GM21360 (cell line): ENCODE measurements at regions not wholly inside any gene's neighbourhood (a gene's known extent, or its start where the extent isn't known, plus 50 kb on each side); places are given as distances from the start of the nearest gene placed in this dataset.
A peak's percentile ranks its signal among the peaks of the same experiment; 100 is the strongest.

Experiments
- ATAC-seq: cut with Tn5 transposase; IDR thresholded peaks from one replicate; pipeline ENCODE4 v1.9.1; 2021; ENCODE audit warnings: mild to moderate bottlenecking, moderate library complexity; ENCODE audit not compliant: unreplicated experiment

- no peak for ATAC-seq
These were observed 544.0 kb upstream of the ZWINT start for GRCh38 chr10:56905051-56905450.

- no peak for ATAC-seq
These were observed 541.5 kb upstream of the ZWINT start for GRCh38 chr10:56902554-56902953.

DNA sequence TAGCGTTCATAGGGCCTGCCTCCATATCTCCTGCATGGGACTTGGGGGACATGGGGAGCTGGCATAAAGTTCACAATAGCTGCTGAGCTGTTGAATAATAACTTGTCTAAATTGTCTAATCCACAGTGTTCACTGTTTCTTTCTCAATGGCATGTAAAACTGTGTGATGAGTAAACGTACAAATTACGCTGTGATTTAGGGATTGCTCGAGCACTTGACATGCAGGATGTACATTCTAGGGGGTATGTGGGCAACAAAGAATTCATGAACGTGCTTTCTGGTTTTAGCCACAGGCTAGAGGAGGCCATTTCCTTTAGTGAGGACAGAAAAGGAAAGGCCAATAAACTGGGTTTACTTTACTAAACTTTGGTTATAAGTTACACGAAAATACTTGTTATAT is 534.2 kb upstream of the ZWINT start:
- ATAC-seq: no peak

- no peak for ATAC-seq
These were observed 520.2 kb upstream of the ZWINT start for GRCh38 chr10:56881218-56881617.

- no peak for ATAC-seq
These were observed 519.5 kb upstream of the ZWINT start for GRCh38 chr10:56880606-56881005.

DNA sequence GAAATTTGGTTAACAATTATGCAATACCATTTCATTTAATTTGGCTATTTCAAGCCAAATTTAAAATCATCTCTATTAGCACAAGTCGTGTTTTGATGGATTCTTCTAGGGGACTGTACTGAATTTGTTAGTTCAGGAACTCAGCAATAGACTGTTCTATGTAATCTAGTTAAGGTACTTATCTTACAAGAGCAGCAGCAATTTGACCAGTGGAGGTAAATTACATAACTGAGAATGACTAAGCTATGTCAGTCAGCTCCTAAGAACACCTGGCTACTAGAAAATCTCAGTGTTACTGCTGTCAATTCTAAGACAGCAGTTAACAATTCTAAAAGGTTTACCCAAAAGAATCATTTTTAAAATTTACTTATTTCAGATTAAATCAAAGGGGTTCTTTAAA is 513.9 kb upstream of the ZWINT start:
- ATAC-seq: no peak

DNA sequence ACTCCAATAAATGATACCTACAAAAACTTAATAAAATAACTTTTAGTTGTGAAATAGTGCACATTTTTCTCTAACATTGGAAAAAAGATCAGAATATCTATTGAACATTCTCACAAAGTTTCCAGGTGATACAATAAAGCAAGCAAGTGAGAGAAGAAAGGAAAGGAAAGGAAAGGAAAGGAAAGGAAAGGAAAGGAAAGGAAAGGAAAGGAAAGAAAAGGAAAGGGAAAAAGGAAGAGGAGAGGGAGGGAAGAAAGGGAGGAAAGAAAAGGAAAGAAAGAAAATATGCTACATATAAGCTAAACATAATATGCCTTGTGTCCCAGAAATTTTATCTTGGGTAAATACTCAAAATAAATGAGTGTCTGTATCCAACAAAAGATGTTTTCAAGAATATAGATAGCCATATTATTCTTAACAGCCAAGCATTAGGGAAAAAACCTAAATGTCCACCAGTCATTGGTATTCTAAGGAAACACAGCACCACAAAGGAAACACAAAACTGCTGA is 510.2 kb upstream of the ZWINT start:
- no peak for ATAC-seq

GRCh38 chr10:56867236-56867635 is 506.2 kb upstream of the ZWINT start:
- ATAC-seq: no peak

DNA sequence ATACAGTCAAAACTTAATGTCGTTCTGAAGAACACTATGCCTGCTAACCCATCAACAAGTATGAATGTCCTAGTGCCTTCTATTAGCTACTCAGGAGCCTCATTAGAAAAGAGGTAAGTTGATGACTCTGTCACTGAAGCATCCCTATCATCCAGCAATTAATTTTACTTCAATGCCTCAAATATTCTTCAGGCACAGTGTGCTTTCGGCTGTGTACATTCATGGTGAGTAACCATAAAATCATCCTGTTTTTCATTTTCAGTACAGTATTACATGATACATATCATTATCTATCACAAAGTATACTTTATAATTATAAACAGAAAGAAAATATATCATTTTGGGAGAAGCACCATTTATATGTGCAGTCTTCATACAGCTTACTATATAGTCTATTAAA is 495.5 kb upstream of the ZWINT start:
- no peak for ATAC-seq

GRCh38 chr10:56844978-56845529 is 484.0 kb upstream of the ZWINT start:
- no peak for ATAC-seq

DNA sequence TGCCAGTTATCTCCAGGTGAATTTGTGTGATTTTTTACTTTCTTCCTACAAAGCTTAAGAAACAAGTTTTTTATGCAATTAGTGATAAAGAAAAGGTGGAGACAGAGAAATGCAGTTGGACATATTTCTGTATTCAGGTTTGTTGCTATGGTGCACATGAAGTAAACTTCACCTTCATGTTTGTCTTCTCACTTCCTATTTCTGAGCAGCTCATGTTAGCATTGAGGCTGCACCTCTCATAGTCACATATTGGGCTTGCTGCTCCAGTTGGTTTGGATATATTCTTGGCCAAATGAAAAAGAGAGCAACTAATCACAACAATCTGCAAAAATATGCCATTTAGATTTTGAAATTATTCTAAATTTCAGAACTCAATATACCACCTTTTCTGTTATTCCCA is 475.6 kb upstream of the ZWINT start:
- no peak for ATAC-seq

- no peak for ATAC-seq
These were observed 470.6 kb upstream of the ZWINT start for GRCh38 chr10:56831681-56832080.

- peak; percentile 75 for ATAC-seq
These were observed 462.8 kb upstream of the ZWINT start for GRCh38 chr10:56823849-56824248.

DNA sequence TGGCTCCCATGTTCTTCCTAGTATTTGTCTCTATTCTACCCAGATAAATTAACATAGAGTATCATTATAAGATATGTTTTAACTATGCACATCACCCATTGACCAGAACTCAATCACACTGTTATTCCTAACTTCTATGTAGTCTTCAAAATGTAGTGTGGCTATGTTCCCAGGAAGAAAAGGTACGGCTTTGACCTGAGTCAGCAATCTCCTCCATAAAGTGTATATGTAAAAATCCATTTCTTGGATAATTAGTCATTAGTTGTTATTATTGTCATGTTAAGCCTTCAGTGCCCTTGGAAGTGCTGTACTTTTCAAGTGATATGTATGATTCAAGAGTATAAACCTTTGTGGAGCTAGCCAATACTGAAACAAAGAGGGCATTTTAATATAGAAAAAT is 444.0 kb upstream of the ZWINT start:
- ATAC-seq: no peak

DNA sequence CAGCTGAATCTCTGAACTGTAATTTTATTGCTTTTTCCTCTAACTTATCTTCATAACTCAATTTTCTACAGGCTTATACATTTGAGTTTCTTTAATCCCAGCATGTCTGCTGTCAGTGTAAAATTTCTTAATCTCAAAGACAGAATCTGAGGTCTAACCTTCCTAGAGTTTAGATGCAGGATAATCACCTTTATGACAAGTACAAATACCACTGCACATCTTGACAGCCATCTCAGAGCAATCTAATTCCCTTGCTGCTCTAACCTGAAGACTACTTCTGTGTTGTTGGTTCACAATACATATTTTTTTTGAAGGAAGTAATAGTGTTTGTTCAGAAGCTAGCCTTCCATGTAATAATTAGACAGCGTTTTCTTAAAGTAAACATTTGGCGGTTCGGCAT is 424.2 kb upstream of the ZWINT start:
- no peak for ATAC-seq

DNA sequence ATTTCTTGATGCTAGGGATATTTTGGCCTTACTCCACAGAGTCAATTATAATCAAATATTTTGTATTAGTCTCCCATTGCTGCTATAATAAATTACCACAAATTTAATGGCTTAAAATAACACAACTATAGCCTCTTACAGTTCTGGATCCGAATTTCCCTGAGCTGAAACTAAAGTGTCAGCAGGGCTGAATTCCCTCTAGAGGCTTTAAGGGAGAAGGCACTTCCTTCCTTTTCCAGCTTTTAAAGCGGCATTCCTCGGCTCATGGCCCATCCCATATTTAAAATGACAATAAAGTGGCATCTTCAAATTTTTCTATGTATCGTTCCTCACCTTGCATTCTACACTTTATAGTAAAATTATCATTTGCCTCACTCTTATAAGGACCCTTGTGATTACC is 421.4 kb upstream of the ZWINT start:
- no peak for ATAC-seq

DNA sequence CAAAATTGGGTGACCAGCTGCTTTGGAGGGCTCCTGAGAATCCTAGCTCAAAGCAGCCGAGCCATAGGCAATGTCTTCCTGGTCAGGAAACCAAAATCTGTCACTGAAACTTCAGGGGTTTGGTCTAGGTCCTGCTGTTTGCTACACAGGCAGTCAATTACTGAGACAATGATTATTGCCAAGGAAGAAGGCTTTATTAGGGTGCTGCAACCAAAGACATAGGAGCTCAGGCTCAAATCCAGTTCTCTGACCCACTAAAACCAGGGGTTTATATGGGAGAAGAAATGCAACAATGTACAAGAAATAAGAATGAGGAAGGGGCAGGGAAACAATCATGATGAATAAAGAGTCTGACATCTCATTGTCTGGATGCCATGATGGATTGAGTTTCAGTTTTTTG is 410.3 kb upstream of the ZWINT start:
- no peak for ATAC-seq

DNA sequence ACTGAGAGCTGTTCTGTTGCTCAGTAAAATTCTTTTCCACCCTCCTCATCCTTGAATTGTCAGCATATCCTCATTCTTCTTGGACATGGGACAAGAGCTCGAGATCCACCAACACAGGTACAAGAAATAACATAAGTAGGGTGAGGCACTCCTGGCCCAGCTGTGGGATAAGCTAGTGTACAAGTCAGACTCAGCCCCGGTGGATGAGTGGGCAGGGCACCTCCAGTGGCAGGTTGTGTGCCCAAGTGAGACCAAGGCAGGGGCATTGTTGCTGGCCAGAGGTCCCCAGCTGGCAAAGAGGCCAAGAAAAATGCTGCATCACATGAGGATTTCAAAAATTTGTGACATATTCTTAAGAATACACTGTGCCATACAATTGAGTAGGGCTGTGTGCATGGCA is 402.0 kb upstream of the ZWINT start:
- no peak for ATAC-seq

DNA sequence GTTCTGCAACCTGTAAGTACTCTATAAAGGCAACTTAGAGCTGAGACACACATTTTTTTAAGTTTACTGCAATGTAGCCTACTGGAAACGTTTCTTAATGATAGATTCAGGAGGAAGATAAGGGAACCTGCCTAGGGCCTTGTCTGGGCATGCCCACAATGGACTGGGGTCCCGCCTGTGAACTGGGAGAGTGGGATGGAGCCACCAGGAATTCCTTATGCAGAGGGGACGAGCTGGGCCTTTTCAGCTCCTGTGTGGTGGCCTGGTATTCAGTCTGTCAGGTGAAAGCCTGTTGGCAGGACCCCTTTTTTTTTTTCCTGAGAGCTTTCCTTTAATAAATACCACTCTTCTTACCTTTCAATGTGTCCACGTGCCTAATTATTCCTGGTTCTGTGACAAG is 384.4 kb upstream of the ZWINT start:
- ATAC-seq: no peak

- ATAC-seq: no peak
These were observed 367.3 kb upstream of the ZWINT start for GRCh38 chr10:56728349-56728748.

- ATAC-seq: no peak
These were observed 361.9 kb upstream of the ZWINT start for GRCh38 chr10:56722912-56723311.

- ATAC-seq: no peak
These were observed 354.2 kb upstream of the ZWINT start for GRCh38 chr10:56715262-56715661.

- ATAC-seq: no peak
These were observed 337.4 kb upstream of the ZWINT start for GRCh38 chr10:56698506-56698905.
